Breast epithelium (tissue), 3 donors: ENCODE measurements at regions not wholly inside any gene's neighbourhood (a gene's known extent, or its start where the extent isn't known, plus 50 kb on each side); places are given as distances from the start of the nearest gene placed in this dataset.

ENCODE experiments used
- POLR2A ChIP-seq: fragments of 450-650 bp; IDR thresholded peaks from one replicate; pipeline ENCODE4 v1.6.1; 2016; ENCODE audit warnings: antibody characterized with exemption, mild to moderate bottlenecking, moderate library complexity
- POLR2AphosphoS5 ChIP-seq, 3 donors: sonication (generic); formaldehyde crosslinking; IDR thresholded peaks; one replicate each; pipeline ENCODE4 v1.6.1; 2017; ENCODE audit warnings: antibody characterized with exemption in 3 of 3

DNA sequence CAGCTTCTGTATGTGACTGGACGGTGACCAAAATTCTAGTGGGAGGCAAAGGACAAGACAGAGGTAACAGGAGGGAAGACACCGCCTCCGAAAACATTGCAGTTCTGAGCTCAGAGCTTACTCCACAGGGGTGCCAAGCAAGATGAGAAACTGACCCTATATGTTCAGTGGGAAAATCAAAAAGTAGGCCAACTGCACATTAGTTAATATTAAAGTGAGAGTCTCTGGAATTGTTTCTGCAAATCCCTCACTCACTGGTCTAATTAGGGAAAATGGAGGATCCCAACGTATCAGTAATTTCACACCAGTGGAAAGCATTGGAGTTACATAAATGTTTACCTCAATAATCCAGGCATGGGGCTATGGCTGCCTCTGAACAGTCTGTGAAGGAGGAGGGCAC lies 313.3 kb upstream of the KCNH8 start:
- no peak for TF ChIP-seq POLR2A
- no peak for TF ChIP-seq POLR2AphosphoS5 (IDR thresholded peaks at IDR 0.05)
